Muscle of back (tissue), 3 donors: ENCODE measurements at regions not wholly inside any gene's neighbourhood (a gene's known extent, or its start where the extent isn't known, plus 50 kb on each side); places are given as distances from the start of the nearest gene placed in this dataset.

ENCODE experiments used
- DNase-seq, 3 donors: peaks; one replicate each; pipeline versions ENCODE4 v3.0.0 to v3.0.0-alpha.2; 2013

GRCh38 chr9:105064248-105065097, 136.5 kb upstream of the ABCA1 start:
- peak; percentile 89 to 95 (median 94) for DNase-seq

DNA sequence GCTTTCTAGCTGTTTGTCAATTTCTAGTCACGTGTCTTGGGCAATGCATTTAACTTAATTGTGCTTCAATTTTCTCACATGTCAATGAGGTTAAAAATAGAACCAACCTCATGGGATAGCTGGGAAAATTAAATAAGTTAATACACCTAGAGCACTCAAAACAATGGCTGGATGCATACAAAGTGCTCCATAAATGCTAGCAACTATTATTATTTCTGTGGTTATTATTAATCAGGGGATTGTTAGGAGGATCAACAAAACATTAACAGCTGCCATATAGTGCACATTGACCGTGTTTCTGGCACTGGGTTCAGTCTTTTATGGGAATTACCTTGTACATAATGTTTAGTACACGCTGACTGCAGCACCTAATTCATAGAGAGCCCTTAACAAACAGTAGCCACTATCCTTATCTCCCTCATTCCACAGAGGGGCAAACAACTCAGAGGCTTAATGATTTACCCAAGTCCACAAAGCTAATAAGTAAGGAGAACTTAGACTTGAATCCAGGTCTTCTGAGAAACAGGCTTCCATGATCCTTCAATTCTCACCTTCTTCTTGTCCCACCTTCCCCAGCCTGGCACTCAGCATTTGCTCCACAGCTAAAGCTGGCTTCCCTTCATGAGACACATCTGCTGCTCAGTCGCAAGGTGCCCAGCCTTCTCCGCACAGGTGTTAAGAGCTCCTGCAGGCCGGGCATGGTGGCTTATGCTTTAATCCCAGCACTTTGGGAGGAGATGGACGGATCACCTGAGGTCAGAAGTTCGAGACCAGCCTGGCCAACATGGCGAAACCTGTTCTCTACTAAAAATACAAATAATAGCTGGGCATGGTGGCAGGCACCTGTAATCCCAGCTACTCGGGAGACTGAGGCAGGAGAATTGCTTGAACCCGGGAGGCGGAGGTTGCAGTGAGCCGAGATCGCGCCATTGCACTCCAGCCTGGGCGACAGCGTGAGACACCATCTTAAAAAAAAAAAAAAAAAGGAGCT, 137.4 kb upstream of the ABCA1 start:
- no peak for DNase-seq

DNA sequence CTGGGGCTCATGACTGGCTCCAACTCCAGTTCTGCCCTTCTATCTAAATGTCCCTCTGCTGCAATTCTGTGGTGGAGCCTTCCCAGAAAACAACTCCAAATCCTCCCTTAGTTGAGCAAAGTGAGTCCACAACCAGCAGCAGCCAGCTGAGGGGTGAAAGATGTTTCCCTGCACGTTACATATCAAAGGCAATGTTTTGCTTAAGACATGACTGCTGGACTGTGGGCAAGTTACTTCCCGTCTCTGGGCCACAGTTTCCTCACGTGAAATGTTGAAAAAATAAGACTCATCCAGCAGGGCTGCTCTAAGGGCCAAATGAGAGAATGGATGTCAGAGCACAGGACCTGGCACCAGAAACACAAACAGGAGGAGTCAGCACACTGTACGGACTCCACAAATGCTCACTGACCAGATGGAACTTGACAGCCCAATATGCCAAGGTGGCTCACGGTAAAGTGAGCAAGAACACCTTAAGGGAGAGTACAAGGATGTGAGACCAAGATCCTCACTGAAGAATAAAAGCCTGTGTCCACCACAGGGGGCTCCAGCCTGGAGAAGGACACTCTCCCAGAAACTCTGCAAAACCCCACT, 138.4 kb upstream of the ABCA1 start:
- DNase-seq: no peak

GRCh38 chr9:105067895-105068580, 140.1 kb upstream of the ABCA1 start:
- DNase-seq: no peak

DNA sequence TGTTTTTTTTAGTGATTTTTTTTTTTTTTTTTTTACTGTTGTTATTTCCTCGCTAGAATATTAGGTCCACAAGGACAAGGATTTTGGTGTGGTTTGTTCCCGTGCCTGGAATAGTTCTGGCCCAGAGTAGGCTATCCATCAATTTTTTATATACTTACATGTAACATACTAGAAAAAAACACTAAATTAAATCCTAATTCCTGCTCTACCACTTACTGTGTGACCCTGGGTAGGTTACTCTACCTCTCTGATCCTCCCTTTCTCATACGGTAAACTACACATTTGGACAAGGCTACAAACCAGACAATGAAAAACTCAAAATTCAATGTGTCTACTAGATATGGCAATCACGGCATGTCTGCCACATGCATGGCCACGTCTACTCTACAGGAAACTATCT, 141.3 kb upstream of the ABCA1 start:
- DNase-seq: no peak

DNA sequence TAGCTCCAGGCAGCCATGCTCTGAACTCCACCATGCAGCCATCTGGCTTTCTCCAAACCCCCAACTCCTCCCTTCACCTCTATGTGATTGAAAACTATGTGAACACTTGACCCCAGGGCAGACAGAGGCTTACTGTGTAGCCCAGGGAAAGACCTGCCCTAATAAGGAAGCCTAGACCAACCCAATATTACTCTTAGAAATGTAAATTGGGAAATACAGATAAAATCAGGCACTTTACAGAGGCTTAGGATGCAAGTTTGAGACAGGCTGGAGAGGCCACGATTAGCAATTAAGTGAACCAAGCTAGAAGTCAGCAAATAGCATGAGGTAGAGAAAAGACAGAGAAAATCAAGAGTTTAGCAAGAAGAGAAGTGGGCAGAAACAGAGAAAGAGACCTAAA, 141.7 kb upstream of the ABCA1 start:
- no peak for DNase-seq

GRCh38 chr9:105070176-105070575, 142.2 kb upstream of the ABCA1 start:
- DNase-seq: no peak

- no peak for DNase-seq
These were observed 144.5 kb upstream of the ABCA1 start for GRCh38 chr9:105072476-105072875.

DNA sequence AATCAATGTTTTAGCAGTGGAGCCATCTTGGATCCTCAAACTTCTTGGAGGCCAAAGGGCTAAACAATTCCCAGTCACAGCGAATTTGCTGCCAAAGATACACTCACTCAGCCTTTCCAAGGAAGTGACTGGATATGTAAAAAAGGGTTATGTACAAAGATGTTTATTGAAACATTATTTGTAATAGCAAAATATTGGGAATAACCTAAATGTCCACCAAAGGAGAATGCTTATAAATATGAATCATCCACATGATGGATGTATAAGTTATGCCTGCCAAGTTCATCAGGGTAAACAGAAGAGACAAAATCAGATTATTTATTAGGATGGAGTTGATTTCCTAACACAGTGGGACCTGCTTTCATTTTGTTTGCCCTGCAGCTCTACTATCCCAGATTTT, 145.2 kb upstream of the ABCA1 start:
- DNase-seq: no peak

DNA sequence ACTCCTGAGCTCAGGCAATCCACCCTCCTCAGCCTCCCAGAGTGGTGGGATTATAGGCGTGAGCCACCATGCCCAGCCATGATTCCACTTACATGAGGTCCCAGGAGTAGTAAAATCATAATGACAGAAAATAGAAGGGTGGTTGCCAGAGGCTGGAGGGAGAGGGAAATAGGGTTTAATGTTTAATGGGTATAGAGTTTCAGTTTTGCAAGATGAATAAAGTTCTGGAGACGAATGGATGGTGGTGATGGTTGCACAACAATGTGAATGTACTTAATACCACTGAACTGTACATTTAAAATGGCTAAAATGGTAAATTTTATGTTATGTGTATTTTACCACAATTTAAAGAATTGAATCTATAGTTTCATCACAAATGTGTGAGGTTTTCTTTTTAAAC, 146.5 kb upstream of the ABCA1 start:
- no peak for DNase-seq

GRCh38 chr9:105076729-105077128, 148.8 kb upstream of the ABCA1 start:
- DNase-seq: no peak

DNA sequence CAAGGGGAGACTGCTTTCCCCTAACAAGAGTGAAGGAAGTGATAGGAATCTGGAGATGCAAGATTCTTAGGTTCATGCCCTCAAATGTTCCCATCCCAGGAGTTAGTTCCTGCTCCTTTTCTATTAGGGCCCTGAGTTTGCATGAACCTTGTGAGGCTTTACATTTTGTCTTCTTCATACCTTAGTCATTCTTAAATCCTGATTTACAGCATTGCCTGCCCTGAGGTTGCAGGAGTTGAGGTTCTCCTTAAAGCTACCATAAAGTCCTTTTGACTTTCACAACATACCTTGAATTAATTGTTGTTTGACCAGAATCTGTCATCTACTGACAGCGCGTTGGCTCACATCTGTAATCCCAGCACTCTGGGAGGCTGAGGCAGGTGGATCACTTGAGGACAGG, 151.5 kb upstream of the ABCA1 start:
- DNase-seq: no peak

DNA sequence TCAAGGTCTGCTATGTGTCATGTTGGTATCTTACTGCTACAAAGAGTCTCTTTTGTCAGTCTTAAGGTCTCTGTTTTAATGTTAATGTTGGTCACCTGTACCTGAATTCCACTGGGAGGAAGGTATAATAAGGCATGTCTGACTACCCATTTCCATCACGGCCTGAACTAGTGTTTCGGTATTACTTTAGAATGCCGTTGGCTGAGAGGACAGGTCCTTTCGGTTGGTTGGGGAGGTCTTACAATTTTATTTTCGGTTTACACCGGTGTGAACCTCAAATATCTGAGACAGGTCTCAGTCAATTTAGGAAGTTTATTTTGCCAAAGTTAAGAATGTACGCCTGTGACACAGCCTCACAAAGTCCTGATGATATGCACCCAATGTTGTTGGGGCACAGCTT, 154.9 kb upstream of the ABCA1 start:
- no peak for DNase-seq

DNA sequence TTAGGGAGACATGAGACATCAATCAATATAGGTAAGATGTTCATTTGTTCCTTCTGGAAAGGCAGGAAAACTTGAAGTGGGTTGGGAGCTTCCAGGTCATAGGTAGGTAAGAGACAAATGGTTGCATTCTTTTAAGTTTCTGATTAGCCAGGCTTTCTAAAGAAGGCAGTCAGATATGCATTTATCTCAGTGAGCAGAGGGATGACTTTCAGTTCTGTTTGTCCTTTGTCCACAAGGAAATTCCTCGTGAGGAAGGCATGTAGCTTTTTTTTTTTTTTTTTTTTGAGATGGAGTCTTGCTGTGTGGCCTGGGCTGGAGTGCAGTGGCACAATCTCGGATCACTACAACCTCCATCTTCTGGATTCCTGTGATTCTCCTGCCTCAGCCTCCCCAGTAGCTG, 155.3 kb upstream of the ABCA1 start:
- DNase-seq: no peak

GRCh38 chr9:105087910-105088898, 156.2 kb upstream of the SLC44A1 start:
- no peak for DNase-seq

DNA sequence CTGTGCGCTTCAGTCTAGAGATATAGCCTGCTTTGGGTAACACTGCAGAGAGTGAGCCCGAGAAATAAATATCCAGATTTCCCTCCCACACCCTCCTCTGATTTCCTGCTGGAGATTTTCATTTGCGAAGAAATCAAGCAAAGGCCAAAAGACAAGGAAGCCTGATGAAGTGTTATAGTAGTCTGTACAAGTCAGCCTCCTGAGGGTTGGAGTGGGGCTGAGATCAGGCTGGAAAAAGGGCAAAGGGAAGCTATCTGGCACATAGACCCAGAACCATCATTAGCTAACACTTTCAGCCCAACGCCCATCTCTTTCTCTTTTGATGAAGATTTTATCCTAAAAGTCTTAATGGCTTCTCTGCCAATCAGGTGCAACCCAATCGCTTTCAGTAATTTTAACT, 154.6 kb upstream of the SLC44A1 start:
- DNase-seq: no peak

- no peak for DNase-seq
These were observed 153.3 kb upstream of the SLC44A1 start for GRCh38 chr9:105091004-105091640.

- no peak for DNase-seq
These were observed 150.8 kb upstream of the SLC44A1 start for GRCh38 chr9:105093685-105094084.

DNA sequence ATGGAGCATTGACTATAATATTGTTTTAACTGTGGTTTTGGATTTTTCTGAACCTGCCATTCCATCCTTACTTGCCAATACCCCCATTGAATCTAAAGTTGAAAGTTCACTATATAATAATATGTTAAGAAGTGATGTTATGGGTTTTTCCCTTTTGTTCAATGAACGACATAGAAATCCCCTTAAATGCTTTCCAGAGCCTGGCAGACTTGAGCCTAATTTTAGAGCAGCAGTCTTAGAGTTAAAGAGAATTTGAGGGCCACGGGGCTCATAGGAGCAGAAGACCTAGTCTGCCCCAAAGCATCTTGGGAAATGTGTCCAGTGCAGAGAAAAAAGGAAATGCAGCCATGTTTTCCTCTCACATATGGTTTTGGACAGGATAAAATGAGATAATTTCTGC, 146.1 kb upstream of the SLC44A1 start:
- DNase-seq: no peak

DNA sequence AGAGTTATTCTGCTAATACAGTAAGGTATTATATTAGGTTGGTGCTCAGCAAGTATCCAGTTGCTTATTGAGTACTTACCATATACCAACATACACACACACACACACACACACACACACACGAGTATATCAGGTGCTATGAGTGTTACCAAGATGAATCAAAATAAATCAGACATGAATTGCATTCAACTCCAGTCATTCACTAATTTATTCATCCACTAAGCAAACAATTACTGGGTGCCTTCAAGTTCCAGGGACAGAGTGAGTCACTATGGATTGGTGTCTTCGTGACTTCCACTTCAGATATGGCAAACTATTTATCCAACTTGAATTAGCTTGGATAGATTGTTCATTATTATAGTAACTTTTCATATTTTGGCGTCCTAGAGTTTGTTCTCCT, 140.7 kb upstream of the SLC44A1 start:
- DNase-seq: no peak
